GM12873 (cell line): ENCODE measurements at regions not wholly inside any gene's neighbourhood (a gene's known extent, or its start where the extent isn't known, plus 50 kb on each side); places are given as distances from the start of the nearest gene placed in this dataset.

Experiments used
- CTCF ChIP-seq: IDR thresholded peaks from 2 replicates; pipeline ENCODE4 v1.5.1; 2012; ENCODE audit warnings: low read depth, mild to moderate bottlenecking, moderate library complexity, low read length, control low read depth; ENCODE audit not compliant: insufficient read depth; ENCODE audit errors: missing control alignments

GRCh38 chr21:28266061-28266460 lies 726.6 kb downstream of the LTN1 start:
- TF ChIP-seq CTCF, result no peak

GRCh38 chr21:28263974-28264373 lies 728.7 kb downstream of the LTN1 start:
- no peak for TF ChIP-seq CTCF

GRCh38 chr21:28261298-28261697 lies 731.4 kb downstream of the LTN1 start:
- no peak for TF ChIP-seq CTCF

- TF ChIP-seq CTCF, result no peak
Measured at GRCh38 chr21:28257276-28257675, 735.4 kb downstream of the LTN1 start.

GRCh38 chr21:28256837-28257236 lies 735.8 kb downstream of the LTN1 start:
- TF ChIP-seq CTCF, result no peak

- TF ChIP-seq CTCF, result no peak
Measured at GRCh38 chr21:28256420-28256831, 736.3 kb downstream of the LTN1 start.

GRCh38 chr21:28253961-28254360 lies 738.7 kb downstream of the LTN1 start:
- TF ChIP-seq CTCF, result no peak
